ENCODE measurements at regions not wholly inside any gene's neighbourhood (a gene's known extent, or its start where the extent isn't known, plus 50 kb on each side); places are given as distances from the start of the nearest gene placed in this dataset.

DNA sequence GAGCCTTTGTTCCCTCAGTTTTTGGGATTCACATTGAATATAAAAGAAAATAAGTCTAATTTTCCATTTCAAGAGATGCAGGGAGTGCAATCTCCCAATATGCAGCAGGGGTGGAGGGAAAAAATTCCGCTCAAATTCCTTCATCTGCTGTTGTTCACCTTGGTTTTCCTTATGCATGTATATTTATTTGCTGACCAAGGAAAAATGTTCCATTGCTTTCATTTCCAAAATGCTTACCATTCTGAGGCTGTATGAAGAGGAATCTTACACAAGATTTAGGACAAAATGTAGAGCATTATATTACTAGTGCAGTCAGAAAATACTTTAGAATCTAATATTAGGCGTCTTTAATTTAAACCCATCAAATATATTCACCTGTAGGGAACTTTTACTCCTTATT, 863.9 kb downstream of the EPHA3 start:
- no peak overlapping the region for H3K4me3 ChIP-seq (ENCODE audit: low read length)
- DNase-seq (ENCODE audit: low read depth, low spot score) = no peak

DNA sequence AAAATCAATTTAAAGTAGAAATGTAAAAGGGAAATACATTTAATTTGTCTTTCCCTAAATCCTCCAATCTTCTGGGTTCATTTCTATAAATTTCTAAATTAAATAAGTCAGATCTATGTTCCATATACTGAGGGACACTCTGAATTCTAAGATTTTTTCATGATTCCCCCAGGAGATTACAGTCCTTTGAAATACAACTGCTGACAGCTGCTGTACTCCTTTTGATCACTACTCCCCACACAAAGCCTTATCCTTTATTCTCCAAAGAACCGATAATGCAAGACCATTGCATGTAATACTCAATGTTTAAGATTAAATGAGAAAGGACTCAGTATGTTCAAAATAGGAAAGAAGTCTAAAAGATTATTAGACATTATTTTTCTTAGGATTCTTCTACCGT, 865.7 kb downstream of the EPHA3 start:
- no peak for DNase-seq (ENCODE audit: low read depth, low spot score)
- no peak overlapping the region for H3K4me3 ChIP-seq (ENCODE audit: low read length)

DNA sequence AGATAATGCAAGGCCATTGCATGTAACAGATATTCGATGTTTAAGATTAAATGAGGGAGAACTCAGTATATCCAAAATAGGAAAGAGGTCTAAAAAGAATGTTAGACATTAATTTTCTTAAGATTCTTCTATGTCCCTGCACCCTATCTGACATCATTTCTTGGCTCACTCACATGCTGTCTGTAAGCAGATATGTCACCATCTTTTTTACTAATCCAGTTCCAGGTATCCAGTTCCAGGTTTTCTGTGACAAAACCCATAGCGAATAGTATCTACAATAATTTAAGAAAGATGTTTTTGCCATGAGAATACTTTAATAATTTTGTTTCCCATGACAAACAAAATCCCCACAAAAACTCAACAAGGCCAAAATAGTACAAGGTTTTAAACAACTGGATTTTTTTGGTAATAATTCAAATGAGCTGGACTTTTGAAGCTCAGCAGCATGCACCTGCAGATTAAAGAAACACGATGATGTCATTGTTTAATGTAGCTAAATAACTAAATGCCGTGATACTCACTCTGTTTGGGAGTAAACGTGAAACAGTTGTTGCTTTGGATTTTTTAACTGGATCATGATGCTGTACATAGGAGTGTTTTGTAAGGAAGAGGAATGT, 867.6 kb downstream of the EPHA3 start:
- DNase-seq (ENCODE audit: low read depth, low spot score) = no peak
- H3K4me3 ChIP-seq (ENCODE audit: low read length) = no peak overlapping the region

DNA sequence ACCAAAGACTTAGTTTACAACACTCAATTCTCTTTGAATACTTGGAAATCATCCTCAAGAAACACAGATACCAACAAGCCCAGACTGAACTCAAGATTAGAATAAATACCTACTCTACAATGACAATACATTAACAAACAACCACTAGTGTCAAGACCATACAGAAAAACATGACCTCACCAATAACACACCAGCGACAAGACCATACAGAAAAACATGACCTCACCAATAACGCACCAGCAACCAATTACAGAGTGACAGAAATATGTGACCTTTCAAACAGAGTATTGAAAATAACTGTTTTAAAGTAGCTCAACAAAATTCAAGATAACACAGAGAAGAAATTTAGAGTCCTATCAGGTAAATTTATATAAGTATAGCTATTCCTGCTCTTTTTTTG, 876.0 kb downstream of the EPHA3 start:
- no peak for DNase-seq (ENCODE audit: low read depth, low spot score)
- H3K4me3 ChIP-seq (ENCODE audit: low read length) = no peak overlapping the region

DNA sequence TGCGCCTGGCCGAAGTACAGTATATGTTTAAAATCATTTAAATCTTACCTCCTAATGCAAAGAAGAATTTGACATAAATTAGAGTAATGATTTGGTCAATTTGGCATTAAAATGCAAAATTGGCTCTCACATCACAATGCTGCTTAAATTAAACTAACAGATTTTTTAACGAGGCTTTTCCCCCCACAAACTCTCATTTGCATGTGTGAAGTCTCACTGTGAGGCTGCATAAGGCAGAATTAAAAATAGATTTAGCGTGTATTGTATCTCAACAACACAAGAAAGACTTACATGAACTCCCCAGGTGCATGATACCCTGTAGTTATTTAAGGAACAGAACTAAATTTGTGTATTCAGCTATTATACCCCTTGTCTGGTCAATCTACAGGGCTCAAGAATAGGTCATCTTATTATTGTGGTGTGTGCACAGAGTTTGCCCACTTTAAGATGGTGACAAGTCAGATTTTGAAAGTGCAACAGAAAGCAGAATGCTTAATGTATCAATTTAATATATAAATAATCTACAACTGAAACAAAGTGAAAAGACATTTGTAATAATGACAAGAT, 897.9 kb downstream of the EPHA3 start:
- no peak for DNase-seq (ENCODE audit: low read depth, low spot score)
- H3K4me3 ChIP-seq (ENCODE audit: low read length) = no peak overlapping the region

DNA sequence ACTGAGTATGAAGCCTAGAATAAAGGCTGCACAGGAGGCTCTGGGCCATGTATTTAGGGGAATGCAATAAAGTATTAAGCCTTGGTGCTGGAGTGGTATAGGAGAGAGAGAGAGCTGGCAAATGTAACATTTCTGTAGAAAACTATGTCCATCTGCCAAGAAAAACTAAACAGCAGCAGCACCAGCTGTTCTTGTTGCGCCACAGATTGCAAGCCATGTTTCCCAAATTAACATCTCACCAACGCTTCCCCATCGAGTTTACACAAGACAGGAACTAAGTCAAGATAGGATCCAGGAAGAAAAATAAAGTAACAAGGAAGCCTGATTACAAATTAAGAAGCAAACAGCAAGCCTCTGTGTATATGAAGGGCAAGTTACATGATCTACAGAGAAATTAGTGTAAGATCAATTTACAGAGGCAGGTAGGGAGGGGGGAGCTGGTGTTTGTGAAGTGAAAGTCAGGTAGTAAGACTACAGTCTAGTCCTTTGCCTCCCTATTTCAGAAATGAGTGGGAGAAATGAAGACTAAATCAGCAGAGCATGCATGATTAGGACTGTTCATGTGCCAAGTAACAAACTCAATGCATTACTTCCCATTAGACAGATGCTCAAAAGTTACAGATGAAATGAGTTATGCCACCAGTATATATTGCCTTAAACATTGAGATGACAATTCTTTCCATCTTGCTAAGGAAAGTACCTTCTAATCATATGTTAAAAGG, 900.5 kb downstream of the EPHA3 start:
- no peak overlapping the region for H3K4me3 ChIP-seq (ENCODE audit: low read length)
- no peak for DNase-seq (ENCODE audit: low read depth, low spot score)

DNA sequence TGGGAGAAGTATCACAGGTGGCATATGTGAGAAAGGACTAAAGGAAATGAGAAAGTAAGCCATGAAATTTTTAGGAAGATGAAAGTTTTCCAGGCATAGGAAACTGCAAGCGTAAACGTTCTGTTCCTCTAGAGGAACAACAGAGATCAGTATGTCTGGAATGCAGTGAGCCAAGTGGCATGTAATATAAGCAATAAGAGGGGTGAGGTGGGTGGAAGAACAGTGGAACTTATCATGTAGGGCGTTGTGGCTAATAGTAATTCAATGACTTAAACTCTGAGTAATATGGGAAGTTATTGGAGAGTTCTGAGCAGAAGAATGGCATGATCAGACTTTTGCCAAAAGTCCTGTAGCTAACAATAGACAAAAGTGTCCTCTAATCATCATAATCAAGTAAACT, 902.9 kb downstream of the EPHA3 start:
- no peak overlapping the region for H3K4me3 ChIP-seq (ENCODE audit: low read length)
- no peak for DNase-seq (ENCODE audit: low read depth, low spot score)

DNA sequence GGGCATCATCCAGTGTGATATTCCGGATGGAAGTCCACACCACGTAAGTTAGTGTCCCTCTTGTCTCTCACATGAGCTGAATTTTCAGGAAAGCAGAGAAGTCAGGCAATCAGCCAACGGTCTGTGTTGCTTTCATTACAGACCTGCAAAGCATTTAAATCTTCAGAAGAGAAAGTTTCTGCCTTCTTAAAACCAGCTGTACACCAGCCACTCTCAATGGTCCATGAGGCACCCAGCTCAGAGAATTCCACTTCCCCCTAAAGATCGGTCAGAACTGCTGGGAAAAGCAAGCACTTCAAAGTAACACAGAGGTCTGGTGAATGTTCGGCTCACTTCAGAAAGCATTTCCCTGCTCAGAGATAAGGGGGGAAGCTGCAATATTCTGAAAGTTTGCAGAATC, 903.7 kb downstream of the EPHA3 start:
- H3K4me3 ChIP-seq (ENCODE audit: low read length) = no peak overlapping the region
- no peak for DNase-seq (ENCODE audit: low read depth, low spot score)

DNA sequence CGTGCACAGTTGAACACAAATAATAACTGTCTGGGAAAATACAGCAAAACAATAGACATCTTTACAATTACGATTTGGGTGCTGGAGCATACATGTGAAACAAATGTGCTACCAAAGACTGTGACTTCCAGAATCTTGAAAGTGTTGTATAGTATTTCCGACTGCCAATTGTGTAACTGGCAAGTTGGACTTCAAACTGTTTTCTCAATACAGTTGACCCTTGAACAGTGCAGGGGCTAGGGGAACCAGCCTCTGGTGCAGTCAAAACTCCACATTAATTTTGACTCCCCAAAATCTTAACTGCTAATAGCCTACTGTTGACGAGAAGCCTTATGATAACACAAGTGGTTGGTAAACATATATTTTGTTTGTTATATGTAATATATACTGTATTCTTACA, 904.2 kb downstream of the EPHA3 start:
- H3K4me3 ChIP-seq (ENCODE audit: low read length) = no peak overlapping the region
- no peak for DNase-seq (ENCODE audit: low read depth, low spot score)

DNA sequence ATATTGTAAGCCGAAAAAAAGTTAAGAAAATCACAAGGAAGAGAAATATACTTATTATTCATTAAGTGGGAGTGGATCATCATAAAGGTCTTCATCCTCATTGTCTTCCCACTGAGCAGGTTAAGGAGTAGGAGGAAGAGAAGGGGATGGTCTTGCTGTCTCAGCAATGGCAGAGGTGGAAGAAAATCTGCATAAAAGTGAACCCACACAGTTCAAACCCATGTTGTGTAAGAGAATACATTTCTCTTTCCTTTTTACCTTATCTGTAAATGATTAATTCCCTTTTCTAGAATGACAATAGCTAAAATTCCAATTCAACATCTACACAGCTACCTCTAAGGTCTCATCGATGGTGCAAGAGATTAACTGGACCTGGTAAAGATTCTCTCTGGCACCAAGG, 904.6 kb downstream of the EPHA3 start:
- H3K4me3 ChIP-seq (ENCODE audit: low read length) = no peak overlapping the region
- no peak for DNase-seq (ENCODE audit: low read depth, low spot score)

DNA sequence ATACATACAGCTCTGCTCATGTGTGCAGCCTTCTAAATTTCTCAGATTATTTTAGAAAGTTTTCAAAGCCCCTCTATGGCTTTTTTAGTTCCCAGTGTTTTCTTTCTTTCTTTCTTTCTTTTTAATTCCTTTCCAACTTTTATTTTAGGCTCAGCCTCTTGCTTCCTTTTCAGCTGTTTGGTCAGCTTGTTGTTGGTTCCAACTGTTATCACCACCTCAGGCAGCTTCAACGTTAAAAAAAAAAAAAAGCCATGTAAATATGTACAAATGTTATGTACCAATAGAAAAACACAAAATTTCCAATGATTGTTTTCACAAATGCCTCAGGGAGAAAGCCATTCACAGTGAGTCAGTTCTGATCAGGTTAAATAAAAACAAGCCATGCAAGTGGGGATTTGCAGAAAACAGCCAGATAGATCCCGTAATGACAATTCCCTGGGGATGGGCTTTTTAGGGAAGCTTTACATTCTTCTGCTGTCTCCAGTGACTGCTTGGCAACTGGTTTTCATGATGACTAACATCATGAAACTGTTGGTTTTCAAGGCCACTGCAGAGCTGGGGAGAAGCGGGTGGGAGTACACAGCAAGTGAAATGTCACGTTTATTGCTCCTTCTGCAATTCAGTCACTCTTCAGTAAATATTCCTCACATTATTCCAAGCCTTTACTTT, 908.4 kb downstream of the EPHA3 start:
- no peak overlapping the region for H3K4me3 ChIP-seq (ENCODE audit: low read length)
- no peak for DNase-seq (ENCODE audit: low read depth, low spot score)

DNA sequence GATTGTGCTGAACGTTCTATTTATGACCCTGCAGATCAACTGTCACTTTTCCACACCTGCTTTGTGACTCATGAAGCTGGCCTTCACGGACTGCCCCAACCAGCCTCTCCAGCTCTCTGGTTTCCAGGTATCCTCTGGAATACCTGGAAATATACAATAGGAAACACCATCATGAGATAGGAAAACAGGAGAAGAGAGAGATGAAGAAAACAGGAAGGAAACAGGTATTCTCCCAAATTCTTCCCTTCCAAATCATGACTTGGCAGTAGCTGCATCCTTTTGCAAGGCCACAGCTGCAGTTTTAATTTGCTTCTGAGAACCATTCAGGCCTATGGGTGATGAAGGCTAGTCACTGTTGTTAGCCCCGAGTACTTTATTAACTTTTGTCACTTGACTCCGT, 909.1 kb downstream of the EPHA3 start:
- DNase-seq (ENCODE audit: low read depth, low spot score) = no peak
- no peak overlapping the region for H3K4me3 ChIP-seq (ENCODE audit: low read length)

DNA sequence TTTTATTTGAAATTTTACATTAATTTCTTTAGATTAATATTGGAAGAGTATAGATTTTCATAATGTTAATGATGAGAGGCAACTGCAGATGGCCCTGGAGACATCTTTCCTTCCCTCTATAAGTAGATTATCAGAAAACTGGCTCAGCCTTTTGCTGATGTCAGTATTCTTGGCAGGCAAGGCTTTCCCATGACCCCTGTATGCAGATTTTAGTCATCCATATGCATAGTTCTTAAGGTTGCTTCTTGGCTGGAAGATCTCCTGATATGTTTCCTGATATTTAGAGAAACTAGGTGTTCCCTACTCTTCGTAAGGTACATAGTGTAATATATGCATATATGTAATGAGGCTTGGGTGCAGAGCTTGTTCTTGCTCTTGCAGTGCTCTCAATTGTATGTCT, 911.4 kb downstream of the EPHA3 start:
- no peak overlapping the region for H3K4me3 ChIP-seq (ENCODE audit: low read length)
- DNase-seq (ENCODE audit: low read depth, low spot score) = no peak

DNA sequence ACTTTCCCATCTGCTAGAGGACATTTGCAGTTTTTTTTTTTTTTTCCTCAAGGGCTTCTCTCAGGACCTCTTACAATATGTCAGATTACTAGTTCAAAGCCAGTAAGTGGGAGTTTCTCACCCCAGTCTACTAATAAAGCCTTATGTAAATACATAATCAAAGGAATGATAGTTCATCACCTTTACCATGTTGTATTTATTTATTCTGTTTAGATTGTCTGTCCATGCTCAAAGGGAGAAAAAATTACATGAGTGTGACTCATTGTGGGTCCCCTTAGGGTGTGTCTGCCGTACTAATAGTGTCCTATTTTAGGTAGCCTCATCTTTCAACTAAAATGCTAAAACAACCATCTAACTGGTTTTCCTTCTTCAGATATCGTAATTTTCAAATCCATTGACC, 917.6 kb downstream of the EPHA3 start:
- no peak for DNase-seq (ENCODE audit: low read depth, low spot score)
- no peak overlapping the region for H3K4me3 ChIP-seq (ENCODE audit: low read length)

DNA sequence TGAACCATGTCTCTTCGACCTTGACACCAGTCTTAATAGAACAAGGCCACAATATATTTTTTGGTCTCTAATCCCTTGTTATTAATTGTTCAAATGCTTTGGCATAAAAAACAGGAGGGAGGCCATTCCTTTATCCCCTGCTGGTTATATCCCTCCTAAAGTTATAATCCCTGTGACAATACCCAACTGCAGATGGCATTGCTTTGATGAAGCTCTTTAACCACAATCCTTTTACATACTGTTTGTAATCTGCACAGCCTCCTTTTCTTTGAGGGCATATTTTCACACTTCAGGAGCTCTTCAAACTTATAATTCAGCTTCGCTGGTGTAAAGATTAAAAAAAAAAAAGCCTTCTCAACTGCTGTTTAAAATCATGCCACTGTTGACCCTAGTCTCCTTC, 919.0 kb downstream of the EPHA3 start:
- DNase-seq (ENCODE audit: low read depth, low spot score) = no peak

DNA sequence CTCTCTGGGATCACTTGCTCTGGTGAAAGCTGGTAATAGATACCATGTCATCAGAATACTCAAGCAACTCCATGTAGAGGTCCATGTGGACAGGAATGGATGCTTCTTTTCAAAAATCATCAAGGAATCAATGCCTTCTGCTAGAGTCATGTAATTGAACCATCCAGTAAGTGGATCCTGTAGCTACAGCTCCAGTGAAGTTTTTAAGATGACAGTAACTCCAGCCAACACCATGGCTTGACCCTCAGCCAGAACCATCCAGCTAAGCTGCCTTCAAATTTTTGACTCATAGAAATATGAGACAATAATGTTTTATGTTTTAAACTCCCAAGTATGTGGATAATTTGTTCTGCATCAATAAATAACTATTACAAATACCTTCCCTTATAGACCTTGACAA, 923.7 kb downstream of the EPHA3 start:
- no peak for DNase-seq (ENCODE audit: low read depth, low spot score)
- H3K4me3 ChIP-seq (ENCODE audit: low read length) = no peak overlapping the region

More for the DNA sequence above, 919.0 kb downstream of the EPHA3 start:
- no peak overlapping the region for H3K4me3 ChIP-seq (ENCODE audit: low read length)

DNA sequence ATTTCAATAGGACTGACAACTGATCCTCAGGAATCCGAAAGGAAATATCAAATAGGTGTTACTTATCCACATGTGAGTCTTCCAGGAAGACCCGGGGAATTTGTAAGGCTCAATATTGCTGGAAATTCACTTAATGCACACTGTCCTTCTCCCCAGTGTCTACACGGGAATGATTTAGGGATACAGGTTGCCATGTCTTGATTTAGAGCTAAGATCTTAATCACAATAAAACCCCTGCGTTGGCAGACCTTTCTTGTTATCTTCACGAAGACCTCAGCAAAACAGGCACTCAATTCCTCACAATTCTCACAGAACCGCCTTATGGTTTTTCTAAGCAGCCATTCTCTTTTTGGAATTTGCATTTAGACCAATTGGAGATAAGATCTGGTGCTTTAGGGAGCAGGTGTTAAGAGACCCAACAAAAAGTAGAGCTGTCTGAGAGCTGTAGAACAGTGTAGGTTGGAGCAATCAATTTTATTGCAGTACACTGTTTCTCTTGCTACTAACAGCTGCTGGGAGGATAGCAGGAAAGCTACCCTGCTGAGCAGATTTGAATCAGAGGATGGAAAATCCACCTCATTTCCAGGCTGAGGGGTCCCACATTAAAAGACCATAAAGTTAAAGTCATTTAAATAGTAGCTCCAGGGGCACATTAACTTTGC, 925.7 kb downstream of the EPHA3 start:
- DNase-seq (ENCODE audit: low read depth, low spot score) = no peak
- no peak overlapping the region for H3K4me3 ChIP-seq (ENCODE audit: low read length)

DNA sequence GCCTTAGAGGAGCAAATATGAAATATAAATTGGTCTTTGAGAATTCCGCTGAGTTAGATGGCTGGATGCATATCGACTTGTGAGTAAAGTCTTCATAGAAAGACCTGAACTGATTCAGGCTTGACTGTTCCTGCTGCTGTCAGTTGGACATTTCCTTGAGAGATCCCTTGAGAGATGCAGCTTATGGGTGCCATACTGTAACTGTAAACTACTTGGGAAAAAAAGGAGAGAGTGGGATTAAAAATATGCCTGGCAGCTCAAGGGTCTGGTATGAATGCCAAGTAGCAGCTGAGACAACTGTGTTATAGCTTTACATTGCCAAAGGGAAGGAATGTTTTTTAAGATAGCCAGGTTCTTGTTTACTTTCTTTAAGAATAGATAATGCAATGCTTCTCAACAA, 926.6 kb downstream of the EPHA3 start:
- DNase-seq (ENCODE audit: low read depth, low spot score) = no peak
- no peak overlapping the region for H3K4me3 ChIP-seq (ENCODE audit: low read length)

DNA sequence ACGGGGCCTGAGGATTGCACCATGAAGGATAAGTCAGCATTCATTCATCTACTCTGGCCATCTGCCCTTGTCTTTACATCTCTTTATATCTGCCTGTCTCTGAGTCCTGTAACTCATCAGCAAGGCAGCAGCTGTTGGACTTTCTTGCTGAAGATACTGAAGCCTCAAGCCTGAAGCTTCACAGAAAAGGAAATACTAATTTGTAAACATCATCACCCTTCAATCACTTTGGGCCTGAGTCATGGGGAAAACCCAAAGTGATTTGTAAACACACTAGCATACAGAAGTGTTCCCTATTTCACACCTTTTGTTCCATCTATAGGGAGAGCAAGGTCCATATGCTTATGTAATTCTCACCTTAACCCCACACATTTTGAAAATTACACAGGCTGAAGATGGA, 928.2 kb downstream of the EPHA3 start:
- no peak overlapping the region for H3K4me3 ChIP-seq (ENCODE audit: low read length)
- no peak for DNase-seq (ENCODE audit: low read depth, low spot score)

DNA sequence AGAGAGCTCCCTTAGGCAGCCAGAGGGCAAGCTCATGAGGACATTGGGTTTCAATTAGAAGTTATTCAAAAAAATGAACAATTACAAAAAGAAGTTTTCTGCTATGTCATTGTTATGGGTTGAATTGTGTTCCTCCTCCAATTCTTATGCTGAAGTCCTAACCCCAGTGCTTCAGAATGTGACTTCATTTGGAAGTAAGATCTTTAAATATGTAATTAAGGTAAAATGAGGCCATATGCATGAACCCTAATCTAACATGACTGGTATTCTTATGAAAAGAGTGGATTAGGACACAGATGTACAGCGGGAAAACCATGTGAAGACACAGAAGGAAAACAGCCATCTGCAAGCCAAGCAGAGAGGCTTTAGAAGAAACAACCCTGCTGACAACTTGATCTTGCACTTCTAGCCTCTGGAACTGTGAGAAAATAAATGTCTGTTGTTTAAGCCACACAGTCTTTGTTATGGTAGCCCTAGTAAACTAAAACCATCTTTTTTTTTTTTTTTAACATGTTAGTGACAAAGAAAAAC, 929.6 kb downstream of the EPHA3 start:
- no peak overlapping the region for H3K4me3 ChIP-seq (ENCODE audit: low read length)
- DNase-seq (ENCODE audit: low read depth, low spot score) = no peak
